KG1 (cell line): ENCODE measurements at regions not wholly inside any gene's neighbourhood (a gene's known extent, or its start where the extent isn't known, plus 50 kb on each side); places are given as distances from the start of the nearest gene placed in this dataset.

Experiments
- DNase-seq: peaks from one replicate; lab custom pipeline; 2025; lab: John Stamatoyannopoulos, UW

- no peak for DNase-seq
Measured at GRCh38 chr9:18394847-18395351, 79.1 kb upstream of the ADAMTSL1 start.

- no peak for DNase-seq
Measured at GRCh38 chr9:18396102-18396728, 77.7 kb upstream of the ADAMTSL1 start.

GRCh38 chr9:18397076-18397475 is 76.9 kb upstream of the ADAMTSL1 start:
- no peak for DNase-seq

- no peak for DNase-seq
Measured at GRCh38 chr9:18398038-18398437, 75.9 kb upstream of the ADAMTSL1 start.

- no peak for DNase-seq
Measured at GRCh38 chr9:18404434-18405029, 69.4 kb upstream of the ADAMTSL1 start.

- no peak for DNase-seq
Measured at GRCh38 chr9:18405240-18405639, 68.7 kb upstream of the ADAMTSL1 start.

GRCh38 chr9:18410983-18411382 is 63.0 kb upstream of the ADAMTSL1 start:
- no peak for DNase-seq

- DNase-seq = no peak
Measured at GRCh38 chr9:18421391-18421790, 52.6 kb upstream of the ADAMTSL1 start.

- no peak for DNase-seq
Measured at GRCh38 chr9:18422296-18423036, 51.5 kb upstream of the ADAMTSL1 start.

GRCh38 chr9:18423791-18424531 is 50.0 kb upstream of the ADAMTSL1 start:
- DNase-seq = no peak
